ENCODE measurements at regions not wholly inside any gene's neighbourhood (a gene's known extent, or its start where the extent isn't known, plus 50 kb on each side); places are given as distances from the start of the nearest gene placed in this dataset.

GRCh38 chr11:23257556-23257955 is 397.3 kb upstream of the CCDC179 start:
- peaks cover 6% of the 10 kb centered on the region for H3K36me3 Mint-ChIP-seq
- no peak for DNase-seq (ENCODE audit: low spot score in 2 of 2, unreplicated experiment in 2 of 2)
- H3K4me3 Mint-ChIP-seq = no peak overlapping the region
- H3K27ac Mint-ChIP-seq = no peak overlapping the region
- no peaks in the 10 kb centered on the region for H3K27me3 Mint-ChIP-seq (ENCODE audit: low read depth)
- peaks cover 13% of the 10 kb centered on the region for H3K9me3 Mint-ChIP-seq
- no peak for TF ChIP-seq CTCF (IDR thresholded peaks at IDR 0.05; ENCODE audit: unreplicated experiment)
- H3K4me1 Mint-ChIP-seq = peaks cover 7% of the 10 kb centered on the region

GRCh38 chr11:23263466-23263865 is 403.2 kb upstream of the CCDC179 start:
- peaks cover 3% of the 10 kb centered on the region for H3K36me3 Mint-ChIP-seq
- peaks cover 12% of the 10 kb centered on the region for H3K9me3 Mint-ChIP-seq
- peaks cover 27% of the 10 kb centered on the region for H3K4me1 Mint-ChIP-seq
- no peaks in the 10 kb centered on the region for H3K27me3 Mint-ChIP-seq (ENCODE audit: low read depth)
- DNase-seq (ENCODE audit: low spot score in 2 of 2, unreplicated experiment in 2 of 2) = no peak
- no peak for TF ChIP-seq CTCF (IDR thresholded peaks at IDR 0.05; ENCODE audit: unreplicated experiment)
- no peak overlapping the region for H3K27ac Mint-ChIP-seq
- no peak overlapping the region for H3K4me3 Mint-ChIP-seq

- Mint-ChIP-seq H3K27me3 (ENCODE audit: low read depth) (no peaks in the 10 kb centered on the region), H3K4me3 (no peak overlapping the region), H3K4me1 (peaks cover under 1% of the 10 kb centered on the region)
Observed at GRCh38 chr11:23272095-23272494, 411.8 kb upstream of the CCDC179 start.

GRCh38 chr11:23278121-23278520 is 417.8 kb upstream of the CCDC179 start:
- TF ChIP-seq CTCF (IDR thresholded peaks at IDR 0.05; ENCODE audit: unreplicated experiment) = no peak
- H3K36me3 Mint-ChIP-seq = no peaks in the 10 kb centered on the region
- H3K27ac Mint-ChIP-seq = no peak overlapping the region
- no peak for DNase-seq (ENCODE audit: low spot score in 2 of 2, unreplicated experiment in 2 of 2)
- H3K27me3 Mint-ChIP-seq (ENCODE audit: low read depth) = no peaks in the 10 kb centered on the region
- no peaks in the 10 kb centered on the region for H3K4me1 Mint-ChIP-seq
- no peaks in the 10 kb centered on the region for H3K9me3 Mint-ChIP-seq
- no peak overlapping the region for H3K4me3 Mint-ChIP-seq

More at GRCh38 chr11:23272095-23272494, 411.8 kb upstream of the CCDC179 start:
- TF ChIP-seq CTCF (IDR thresholded peaks at IDR 0.05; ENCODE audit: unreplicated experiment) = no peak
- Mint-ChIP-seq H3K36me3 (no peaks in the 10 kb centered on the region), H3K27ac (no peak overlapping the region), H3K9me3 (no peaks in the 10 kb centered on the region)
- DNase-seq (ENCODE audit: low spot score in 2 of 2, unreplicated experiment in 2 of 2) = no peak

GRCh38 chr11:23280088-23280487 is 419.8 kb upstream of the CCDC179 start:
- TF ChIP-seq CTCF (IDR thresholded peaks at IDR 0.05; ENCODE audit: unreplicated experiment) = no peak
- no peaks in the 10 kb centered on the region for H3K36me3 Mint-ChIP-seq
- H3K9me3 Mint-ChIP-seq = no peaks in the 10 kb centered on the region
- no peaks in the 10 kb centered on the region for H3K27me3 Mint-ChIP-seq (ENCODE audit: low read depth)
- no peak overlapping the region for H3K27ac Mint-ChIP-seq
- no peak for DNase-seq (ENCODE audit: low spot score in 2 of 2, unreplicated experiment in 2 of 2)
- H3K4me1 Mint-ChIP-seq = no peaks in the 10 kb centered on the region
- H3K4me3 Mint-ChIP-seq = no peak overlapping the region

- H3K27ac Mint-ChIP-seq = no peak overlapping the region
- no peak overlapping the region for H3K4me3 Mint-ChIP-seq
- no peak for DNase-seq (ENCODE audit: low spot score in 2 of 2, unreplicated experiment in 2 of 2)
- peaks cover 9% of the 10 kb centered on the region for H3K9me3 Mint-ChIP-seq
- no peaks in the 10 kb centered on the region for H3K36me3 Mint-ChIP-seq
- H3K27me3 Mint-ChIP-seq (ENCODE audit: low read depth) = no peaks in the 10 kb centered on the region
- H3K4me1 Mint-ChIP-seq = no peaks in the 10 kb centered on the region
- no peak for TF ChIP-seq CTCF (IDR thresholded peaks at IDR 0.05; ENCODE audit: unreplicated experiment)
Observed at GRCh38 chr11:23283666-23284065, 423.4 kb upstream of the CCDC179 start.
